IMR-90 (cell line): ENCODE measurements at regions not wholly inside any gene's neighbourhood (a gene's known extent, or its start where the extent isn't known, plus 50 kb on each side); places are given as distances from the start of the nearest gene placed in this dataset.

ENCODE experiments used
- ATAC-seq: fragments of 200-7000 bp; cut with Tn5 transposase; 2 replicates; pipeline ENCODE4 v1.9.1; 2020; ENCODE audit warnings: low read depth, mild to moderate bottlenecking, moderate library complexity
- BruUV-seq: library from RNA; stranded (reverse); fragments of 400-500 nt; replicated peaks from 2 replicates; lab custom pipeline; 2021; lab: Mats Ljungman, UMichigan
- CTCF ChIA-PET: fragments of 300-600 bp; formaldehyde crosslinking; extraction: SDS; loops from one replicate; lab custom pipeline; 2021; ENCODE audit warnings: antibody characterized with exemption; lab: Yijun Ruan, JAX
- POLR2A ChIA-PET: fragments of 300-600 bp; sonication (Branson Sonifier 250); formaldehyde crosslinking; loops from one replicate; lab custom pipeline; 2022; ENCODE audit warnings: antibody characterized with exemption; ENCODE audit not compliant: unreplicated experiment; lab: Charles Lee
- DNase-seq: peaks from one replicate; pipeline ENCODE4 v3.0.0; 2013
- H2AFZ ChIP-seq: replicated peaks from 2 replicates; pipeline ENCODE3; 2013; ENCODE audit warnings: low read length, mild to moderate bottlenecking; ENCODE audit not compliant: poor library complexity
- H2AK5ac ChIP-seq: 2 replicates; pipeline ENCODE4 v1.6.1; 2013; ENCODE audit warnings: low read depth, low read length, inconsistent platforms
- H2AK9ac ChIP-seq: replicated peaks from 2 replicates; pipeline ENCODE3; 2013; ENCODE audit warnings: mild to moderate bottlenecking, low read depth, low read length, moderate library complexity; ENCODE audit not compliant: poor library complexity
- H2BK120ac ChIP-seq: 2 replicates; pipeline ENCODE4 v1.6.1; 2013; ENCODE audit warnings: low read depth, low read length, inconsistent platforms
- H2BK15ac ChIP-seq: 3 replicates; pipeline ENCODE4 v1.6.1; 2013; ENCODE audit warnings: low read depth, low read length, inconsistent platforms
- H2BK20ac ChIP-seq: 2 replicates; pipeline ENCODE4 v1.6.1; 2013; ENCODE audit warnings: low read depth, mild to moderate bottlenecking, inconsistent platforms, low read length, moderate library complexity
- H2BK5ac ChIP-seq: 2 replicates; pipeline ENCODE4 v1.6.1; 2013; ENCODE audit warnings: mild to moderate bottlenecking, low read depth, low read length, inconsistent platforms; ENCODE audit not compliant: poor library complexity, severe bottlenecking
- H3K14ac ChIP-seq: replicated peaks from 2 replicates; pipeline ENCODE4 v1.6.1; 2013; ENCODE audit warnings: low read depth, low read length, inconsistent platforms
- H3K18ac ChIP-seq: 2 replicates; pipeline ENCODE4 v1.6.1; 2013; ENCODE audit warnings: low read depth, low read length, control low read depth
- H3K23ac ChIP-seq: 2 replicates; pipeline ENCODE4 v1.6.1; 2013; ENCODE audit warnings: low read depth, low read length, inconsistent platforms
- H3K27ac ChIP-seq: 2 replicates; pipeline ENCODE4 v1.5.1; 2013; ENCODE audit warnings: mild to moderate bottlenecking, control low read depth, low read length; ENCODE audit not compliant: insufficient read depth
- H3K27me3 ChIP-seq: 2 replicates; pipeline ENCODE4 v1.6.1; 2013; ENCODE audit warnings: low read length; ENCODE audit not compliant: control insufficient read depth, insufficient read depth
- H3K36me3 ChIP-seq: 2 replicates; pipeline ENCODE4 v1.6.1; 2013; ENCODE audit warnings: low read length, mixed read lengths; ENCODE audit not compliant: control insufficient read depth, insufficient read depth
- H3K4ac ChIP-seq: 2 replicates; pipeline ENCODE4 v1.6.1; 2013; ENCODE audit warnings: low read depth, low read length, inconsistent platforms
- H3K4me1 ChIP-seq: 2 replicates; pipeline ENCODE4 v1.6.1; 2013; ENCODE audit warnings: low read length, mixed read lengths; ENCODE audit not compliant: control insufficient read depth, insufficient read depth
- H3K4me2 ChIP-seq: 2 replicates; pipeline ENCODE4 v1.6.1; 2013; ENCODE audit warnings: low read depth, mild to moderate bottlenecking, control low read depth, low read length, moderate library complexity
- H3K4me3 ChIP-seq: 2 replicates; pipeline ENCODE4 v1.5.1; 2013; ENCODE audit warnings: low read depth, mild to moderate bottlenecking, control low read depth, low read length, moderate library complexity; ENCODE audit not compliant: insufficient read depth
- H3K56ac ChIP-seq: 2 replicates; pipeline ENCODE4 v1.6.1; 2013; ENCODE audit warnings: low read length, inconsistent platforms; ENCODE audit not compliant: insufficient read depth; ENCODE audit errors: extremely low read depth
- H3K79me1 ChIP-seq, 2 experiments: 2 replicates each; pipeline ENCODE4 v1.6.1; 2013; ENCODE audit warnings: low read length in 2 of 2, inconsistent platforms in 1 of 2, low read depth in 1 of 2
- H3K9ac ChIP-seq: 2 replicates; pipeline ENCODE4 v1.6.1; 2013; ENCODE audit warnings: low read depth, low read length, control low read depth
- H3K9me1 ChIP-seq: 2 replicates; pipeline ENCODE4 v1.6.1; 2013; ENCODE audit warnings: low read length, inconsistent platforms; ENCODE audit not compliant: insufficient read depth
- H3K9me3 ChIP-seq: 2 replicates; pipeline ENCODE4 v1.6.1; 2013; ENCODE audit warnings: low read length; ENCODE audit not compliant: control insufficient read depth, insufficient read depth
- H4K20me1 ChIP-seq: 2 replicates; pipeline ENCODE4 v1.6.1; 2013; ENCODE audit warnings: low read length, inconsistent platforms; ENCODE audit not compliant: insufficient read depth
- H4K5ac ChIP-seq: 2 replicates; pipeline ENCODE4 v1.6.1; 2013; ENCODE audit warnings: mild to moderate bottlenecking, low read depth, low read length, control low read depth
- H4K8ac ChIP-seq, 2 experiments: 2 replicates each; pipeline ENCODE4 v1.6.1; 2013; ENCODE audit warnings: low read depth in 2 of 2, low read length in 2 of 2, control low read depth in 1 of 2, inconsistent platforms in 1 of 2
- H4K91ac ChIP-seq: 2 replicates; pipeline ENCODE4 v1.6.1; 2013; ENCODE audit warnings: low read depth, low read length, inconsistent platforms; ENCODE audit not compliant: insufficient read depth
- BHLHE40 ChIP-seq: fragments of 150-350 bp; IDR thresholded peaks from 2 replicates; pipeline ENCODE4 v1.6.1; 2016; ENCODE audit warnings: mild to moderate bottlenecking, low read depth, low read length
- CEBPB ChIP-seq: IDR thresholded peaks from 2 replicates; pipeline ENCODE4 v1.6.1; 2012; ENCODE audit warnings: low read depth, low read length, improper control_type of control experiment
- CHD1 ChIP-seq: IDR thresholded peaks from 2 replicates; pipeline ENCODE4 v1.6.1; 2012; ENCODE audit warnings: low read depth, low read length, improper control_type of control experiment
- CTCF ChIP-seq: conservative IDR thresholded peaks from 2 replicates; pipeline ENCODE4 v1.5.1; 2012; ENCODE audit warnings: mild to moderate bottlenecking, low read depth, low read length, improper control_type of control experiment
- ELK1 ChIP-seq: fragments of 150-350 bp; IDR thresholded peaks from 2 replicates; pipeline ENCODE4 v1.6.1; 2016; ENCODE audit warnings: low read depth, mild to moderate bottlenecking, low read length, moderate library complexity, borderline replicate concordance
- FOS ChIP-seq: fragments of 150-350 bp; IDR thresholded peaks from 2 replicates; pipeline ENCODE4 v1.6.1; 2016; ENCODE audit warnings: low read depth, low read length
- MXI1 ChIP-seq: IDR thresholded peaks from 2 replicates; pipeline ENCODE4 v1.6.1; 2012; ENCODE audit warnings: low read depth, mild to moderate bottlenecking, low read length, moderate library complexity, borderline replicate concordance
- NFE2L2 ChIP-seq: fragments of 150-350 bp; IDR thresholded peaks from 2 replicates; pipeline ENCODE4 v1.6.1; 2016; ENCODE audit warnings: low read depth, mild to moderate bottlenecking, low read length
- POLR2A ChIP-seq: IDR thresholded peaks from 2 replicates; pipeline ENCODE4 v1.6.1; 2012; ENCODE audit warnings: mild to moderate bottlenecking, low read depth, low read length
- RFX5 ChIP-seq: IDR thresholded peaks from 2 replicates; pipeline ENCODE4 v1.8.0; 2012; ENCODE audit warnings: low read depth, mild to moderate bottlenecking, low read length, moderate library complexity
- USF2 ChIP-seq: fragments of 150-350 bp; IDR thresholded peaks from 2 replicates; pipeline ENCODE4 v1.6.1; 2017; ENCODE audit warnings: mild to moderate bottlenecking, antibody characterized with exemption, low read length, low read depth
- WGBS, 2 experiments: methylation state at CpG; one replicate each; pipeline versions ENCODE4 v1.1.5 to v1.1.7; 2013; ENCODE audit warnings: missing lambda C conversion rate in 2 of 2; ENCODE audit not compliant: insufficient read length in 1 of 2; ENCODE audit errors: extremely low coverage in 2 of 2; 5-methylcytosine and 5-hydroxymethylcytosine counted together
- dilution Hi-C: fragments of 300-500 bp; cut with HindIII; formaldehyde crosslinking; loops from one replicate; pipeline ENCODE4 v1.14.3; 2018; ENCODE audit warnings: low sequenced_read_pairs; ENCODE audit not compliant: unreplicated experiment
- in situ Hi-C: fragments of 300-500 bp; cut with MboI; formaldehyde crosslinking; loops from 3 replicates; pipeline ENCODE4 v1.14.3; 2019; ENCODE audit warnings: low sequenced_read_pairs, inconsistent platforms, mixed read lengths
- intact Hi-C: fragments of 100-400 bp; cut with micrococcal nuclease; formaldehyde crosslinking; loops from 2 replicates; pipeline ENCODE4 v1.10.0; 2022

GRCh38 chr4:89492581-89493071, 185.0 kb upstream of the GPRIN3 start:
- CTCF ChIA-PET = interaction anchor here (1.1 to 1.2 kb wide), 2 partner anchors 11 to 53 kb away, joined by 4 read pairs; no protein-coding TSS in a partner anchor
- H4K91ac ChIP-seq = 0 out of 2 replicates have a peak overlapping the region, but pooled peaks have one; percentile 53
- intact Hi-C loops = loop anchor here (1.0 kb wide), 1 partner anchor 47 kb away; no protein-coding TSS in a partner anchor
- no peak overlapping the region for H2AFZ ChIP-seq
- H3K9me3 ChIP-seq = no peaks in the 10 kb centered on the region
- H3K4ac ChIP-seq = peak overlapping the region; percentile 72; the same call in 1 of the 2 replicates
- peak overlapping the region; percentile 90; the same call in 1 of the 2 replicates for H3K18ac ChIP-seq
- H4K20me1 ChIP-seq = no peaks in the 10 kb centered on the region
- no peak overlapping the region for H3K23ac ChIP-seq
- peak overlapping the region; percentile 89 for H2BK120ac ChIP-seq
- DNase-seq (peak; percentile 92), ATAC-seq (peak; percentile 84)
- H4K5ac ChIP-seq = no peak overlapping the region; the same call in 1 of the 2 replicates
- dilution Hi-C loops = no loop called here
- no peak overlapping the region for H3K56ac ChIP-seq
- no peak overlapping the region for H2BK15ac ChIP-seq
- H3K9me1 ChIP-seq = peaks cover 2% of the 10 kb centered on the region; the same call in 1 of the 2 replicates
- no peak overlapping the region for H3K4me3 ChIP-seq
- no peaks in the 10 kb centered on the region for H3K36me3 ChIP-seq
- H3K14ac ChIP-seq = no peak overlapping the region
- H2AK5ac ChIP-seq = no peak overlapping the region
- no TSS peak for BruUV-seq
- POLR2A ChIA-PET = no interaction called here
- in situ Hi-C loops = loop anchor here (25.0 kb wide), 1 partner anchor 370 kb away; no protein-coding TSS in a partner anchor
- no peak overlapping the region for H2AK9ac ChIP-seq
- no peaks in the 10 kb centered on the region for H3K27me3 ChIP-seq
- TF ChIP-seq CEBPB (peak; percentile 100), MXI1 (no peak), POLR2A (no peak), BHLHE40 (peak; percentile 74), CTCF (no peak), NFE2L2 (peak; percentile 41; the same call in 1 of the 2 replicates), CHD1 (no peak), FOS (peak; percentile 98), ELK1 (no peak), RFX5 (no peak), USF2 (peak; percentile 47; the same call in 1 of the 2 replicates)
- H2BK20ac ChIP-seq = 0 out of 2 replicates have a peak overlapping the region, but pooled peaks have one; percentile 89
- no CpG with 5 or more reads among the region's 4 CpGs for WGBS, 2 experiments
- H3K27ac ChIP-seq = no peak overlapping the region
- H4K8ac ChIP-seq = peak overlapping the region in 1 of 2 experiments; percentile 73; a peak in 1 of 4 replicates
- peak overlapping the region; percentile 92 for H2BK5ac ChIP-seq
- peak overlapping the region; percentile 88; the same call in 1 of the 2 replicates for H3K4me2 ChIP-seq
- no peak overlapping the region for H3K9ac ChIP-seq
- H3K4me1 ChIP-seq = peaks cover 10% of the 10 kb centered on the region
- H3K79me1 ChIP-seq = no peaks in the 10 kb centered on the region
